SH-SY5Y (cell line): ENCODE measurements at regions not wholly inside any gene's neighbourhood (a gene's known extent, or its start where the extent isn't known, plus 50 kb on each side); places are given as distances from the start of the nearest gene placed in this dataset.

Experiments
- GATA2 ChIP-seq: IDR thresholded peaks from 2 replicates; pipeline ENCODE4 v1.6.1; 2011; ENCODE audit warnings: mild to moderate bottlenecking, low read depth, low read length
- GATA3 ChIP-seq: IDR thresholded peaks from 2 replicates; pipeline ENCODE4 v1.6.1; 2011; ENCODE audit warnings: low read depth, mild to moderate bottlenecking, low read length, moderate library complexity

DNA sequence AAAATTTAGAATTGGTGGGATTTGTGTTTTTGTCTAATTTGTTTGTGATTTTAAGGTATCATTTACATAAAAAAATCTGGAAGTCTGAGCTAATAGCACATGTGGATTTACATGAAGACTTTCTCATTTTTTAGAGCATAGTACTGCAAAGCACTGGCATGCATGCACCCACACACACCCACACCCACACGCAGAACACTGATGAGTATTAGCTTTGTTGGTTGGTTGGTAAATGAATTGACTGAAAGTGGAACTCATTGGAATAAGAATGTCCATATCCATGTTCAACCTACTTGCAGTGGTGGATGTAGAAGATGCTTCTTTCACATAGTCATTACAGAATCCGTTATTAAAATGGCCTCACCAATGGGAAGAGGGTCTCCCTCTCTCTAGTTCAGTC is 475.8 kb downstream of the PLCL1 start:
- no peak for TF ChIP-seq GATA2
- no peak for TF ChIP-seq GATA3
